ENCODE measurements at regions not wholly inside any gene's neighbourhood (a gene's known extent, or its start where the extent isn't known, plus 50 kb on each side); places are given as distances from the start of the nearest gene placed in this dataset.

DNA sequence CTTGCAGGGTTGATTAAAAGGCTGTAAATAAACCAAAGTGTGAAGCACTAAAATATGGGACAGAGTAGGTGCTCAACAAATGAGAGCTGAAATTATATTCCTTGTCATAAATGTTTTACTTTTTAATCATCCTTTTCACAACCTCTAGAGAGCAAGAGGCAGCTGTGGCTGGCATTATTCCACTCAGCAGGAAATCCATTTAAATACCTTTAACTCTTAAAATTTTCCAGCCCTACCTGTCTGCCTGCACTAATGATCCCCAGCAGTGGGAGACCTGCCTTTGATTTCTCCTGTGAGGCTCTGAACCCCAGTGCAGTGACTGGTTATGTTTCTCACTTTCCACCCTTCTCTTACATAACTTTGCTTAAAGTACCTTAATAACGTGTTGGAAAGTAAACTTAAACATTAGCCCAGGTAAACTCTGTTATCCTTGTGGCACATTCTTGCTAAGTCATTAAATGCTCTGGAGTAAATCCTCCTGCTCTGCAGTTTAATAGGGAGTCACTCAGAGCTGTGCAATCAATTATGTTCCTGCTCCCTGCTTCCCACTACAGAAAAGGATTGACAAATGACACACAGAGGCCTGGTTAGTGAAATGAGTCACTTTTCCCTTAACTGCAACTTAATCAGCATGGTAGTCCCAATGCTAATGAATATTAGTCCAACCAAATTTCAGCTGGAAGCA, 755.7 kb upstream of the USP15 start:
- TF ChIP-seq, protein P1, sequence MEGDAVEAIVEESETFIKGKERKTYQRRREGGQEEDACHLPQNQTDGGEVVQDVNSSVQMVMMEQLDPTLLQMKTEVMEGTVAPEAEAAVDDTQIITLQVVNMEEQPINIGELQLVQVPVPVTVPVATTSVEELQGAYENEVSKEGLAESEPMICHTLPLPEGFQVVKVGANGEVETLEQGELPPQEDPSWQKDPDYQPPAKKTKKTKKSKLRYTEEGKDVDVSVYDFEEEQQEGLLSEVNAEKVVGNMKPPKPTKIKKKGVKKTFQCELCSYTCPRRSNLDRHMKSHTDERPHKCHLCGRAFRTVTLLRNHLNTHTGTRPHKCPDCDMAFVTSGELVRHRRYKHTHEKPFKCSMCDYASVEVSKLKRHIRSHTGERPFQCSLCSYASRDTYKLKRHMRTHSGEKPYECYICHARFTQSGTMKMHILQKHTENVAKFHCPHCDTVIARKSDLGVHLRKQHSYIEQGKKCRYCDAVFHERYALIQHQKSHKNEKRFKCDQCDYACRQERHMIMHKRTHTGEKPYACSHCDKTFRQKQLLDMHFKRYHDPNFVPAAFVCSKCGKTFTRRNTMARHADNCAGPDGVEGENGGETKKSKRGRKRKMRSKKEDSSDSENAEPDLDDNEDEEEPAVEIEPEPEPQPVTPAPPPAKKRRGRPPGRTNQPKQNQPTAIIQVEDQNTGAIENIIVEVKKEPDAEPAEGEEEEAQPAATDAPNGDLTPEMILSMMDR (IDR thresholded peaks at IDR 0.05), result no peak
- no peak for TF ChIP-seq ZFX (IDR thresholded peaks at IDR 0.05; ENCODE audit: borderline replicate concordance)

Measured in 22Rv1 (cell line).